Ovary (tissue), 3 donors: ENCODE measurements at regions not wholly inside any gene's neighbourhood (a gene's known extent, or its start where the extent isn't known, plus 50 kb on each side); places are given as distances from the start of the nearest gene placed in this dataset.

ENCODE experiments used
- CTCF ChIP-seq, 3 donors: fragments of 450-650 bp in 2 of 3; fragments of 200-600 bp in 1 of 3; IDR thresholded peaks; one replicate each; pipeline versions ENCODE4 v1.5.1 to v1.8.0; 2016 to 2022; ENCODE audit warnings: antibody characterized with exemption in 3 of 3, mild to moderate bottlenecking in 1 of 3
- POLR2A ChIP-seq: fragments of 450-650 bp; IDR thresholded peaks from one replicate; pipeline ENCODE4 v1.6.1; 2017; ENCODE audit warnings: antibody characterized with exemption, mild to moderate bottlenecking, moderate library complexity
- donor health status: DM: no; HTN: no; CAD: no.

- TF ChIP-seq POLR2A: no peak
- TF ChIP-seq CTCF (IDR thresholded peaks at IDR 0.05): no peak
Measured at GRCh38 chr2:34901739-34902138, 1302.6 kb upstream of the FAM98A start.
